ENCODE measurements at regions not wholly inside any gene's neighbourhood (a gene's known extent, or its start where the extent isn't known, plus 50 kb on each side); places are given as distances from the start of the nearest gene placed in this dataset.
"Not testable (repeated sequence)": the region's sequence is repeated elsewhere in the genome, so short reads cannot be mapped to it uniquely, and the experiment has no call there.

DNA sequence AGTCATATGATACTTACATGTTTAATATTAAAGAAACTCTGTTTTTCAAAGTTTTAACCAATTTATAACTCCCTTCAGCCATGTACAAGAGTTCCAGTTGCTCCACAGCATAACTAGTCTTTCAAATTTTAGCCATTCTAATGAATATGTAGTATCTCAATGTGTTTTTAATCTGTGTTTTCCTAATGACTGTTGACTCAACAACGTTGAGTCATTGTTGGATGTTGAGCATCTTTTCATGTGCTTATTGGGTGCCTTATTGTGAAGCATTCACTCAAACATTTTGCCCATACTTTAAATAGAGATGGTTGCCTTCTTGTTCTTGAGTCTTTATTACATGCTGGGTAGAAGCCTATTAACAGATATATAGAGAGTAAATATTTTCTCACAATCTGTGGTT lies 240.2 kb upstream of the LYPLAL1 start:
- H3K4me3 ChIP-seq (ENCODE audit: control insufficient read depth, low read depth, low read length), result no peak overlapping the region
- peak; percentile 88 for DNase-seq (ENCODE audit: low read depth)
- TF ChIP-seq, protein P1, sequence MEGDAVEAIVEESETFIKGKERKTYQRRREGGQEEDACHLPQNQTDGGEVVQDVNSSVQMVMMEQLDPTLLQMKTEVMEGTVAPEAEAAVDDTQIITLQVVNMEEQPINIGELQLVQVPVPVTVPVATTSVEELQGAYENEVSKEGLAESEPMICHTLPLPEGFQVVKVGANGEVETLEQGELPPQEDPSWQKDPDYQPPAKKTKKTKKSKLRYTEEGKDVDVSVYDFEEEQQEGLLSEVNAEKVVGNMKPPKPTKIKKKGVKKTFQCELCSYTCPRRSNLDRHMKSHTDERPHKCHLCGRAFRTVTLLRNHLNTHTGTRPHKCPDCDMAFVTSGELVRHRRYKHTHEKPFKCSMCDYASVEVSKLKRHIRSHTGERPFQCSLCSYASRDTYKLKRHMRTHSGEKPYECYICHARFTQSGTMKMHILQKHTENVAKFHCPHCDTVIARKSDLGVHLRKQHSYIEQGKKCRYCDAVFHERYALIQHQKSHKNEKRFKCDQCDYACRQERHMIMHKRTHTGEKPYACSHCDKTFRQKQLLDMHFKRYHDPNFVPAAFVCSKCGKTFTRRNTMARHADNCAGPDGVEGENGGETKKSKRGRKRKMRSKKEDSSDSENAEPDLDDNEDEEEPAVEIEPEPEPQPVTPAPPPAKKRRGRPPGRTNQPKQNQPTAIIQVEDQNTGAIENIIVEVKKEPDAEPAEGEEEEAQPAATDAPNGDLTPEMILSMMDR (conservative IDR thresholded peaks at IDR 0.05; ENCODE audit: control insufficient read depth, insufficient read depth, low read depth, low read length), result no peak

- H3K4me3 ChIP-seq (ENCODE audit: control insufficient read depth, low read depth, low read length); DNase-seq (ENCODE audit: low read depth): not testable (repeated sequence)
Observed at GRCh38 chr1:218935408-218935807, 238.3 kb upstream of the LYPLAL1 start.

DNA sequence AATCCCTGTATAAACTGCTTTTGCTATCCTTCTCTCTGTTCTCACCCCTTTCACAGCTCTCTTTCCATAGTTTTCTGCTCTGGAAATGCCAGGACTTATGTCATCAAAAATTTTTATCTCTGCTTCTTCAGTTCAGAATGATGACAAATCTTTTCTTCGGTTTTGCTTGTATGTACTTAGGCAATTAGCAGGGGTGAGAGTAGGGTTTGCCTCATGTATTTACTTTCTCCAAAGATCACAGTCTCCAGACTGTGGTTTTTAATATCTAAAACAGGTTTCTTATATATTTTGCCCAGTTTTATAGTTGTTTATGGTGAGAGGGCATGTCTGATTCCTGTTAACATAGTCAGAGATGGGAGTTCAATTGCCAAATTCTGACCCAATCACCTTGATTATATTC lies 235.4 kb upstream of the LYPLAL1 start:
- DNase-seq (ENCODE audit: low read depth), result peak; percentile 35
- TF ChIP-seq, protein P1 (conservative IDR thresholded peaks at IDR 0.05; ENCODE audit: control insufficient read depth, insufficient read depth, low read depth, low read length), result no peak
- H3K4me3 ChIP-seq (ENCODE audit: control insufficient read depth, low read depth, low read length), result no peak overlapping the region

- peak; percentile 9 for DNase-seq (ENCODE audit: low read depth)
- no peak overlapping the region for H3K4me3 ChIP-seq (ENCODE audit: control insufficient read depth, low read depth, low read length)
- TF ChIP-seq, protein P1 (conservative IDR thresholded peaks at IDR 0.05; ENCODE audit: control insufficient read depth, insufficient read depth, low read depth, low read length), result no peak
Observed at GRCh38 chr1:218939095-218939494, 234.6 kb upstream of the LYPLAL1 start.

DNA sequence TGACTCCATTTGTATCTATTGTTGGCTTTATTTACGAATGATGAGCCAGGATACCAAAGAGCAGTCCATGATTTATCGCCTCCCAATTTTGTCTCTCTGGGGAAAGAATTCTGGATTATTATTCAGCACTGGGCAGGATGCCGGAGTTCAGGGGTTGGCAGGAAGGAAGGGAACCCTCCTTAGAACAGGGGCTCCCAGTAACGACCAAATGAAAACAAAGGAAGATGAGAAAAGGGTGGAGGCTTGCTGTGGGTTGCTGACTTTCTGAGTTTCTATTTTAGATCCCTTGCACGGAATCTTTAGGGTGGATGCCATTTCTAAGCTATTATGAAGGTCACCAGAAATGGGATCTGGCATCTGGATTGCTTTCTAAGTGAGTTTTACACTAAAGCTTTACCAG lies 231.2 kb upstream of the LYPLAL1 start:
- no peak overlapping the region for H3K4me3 ChIP-seq (ENCODE audit: control insufficient read depth, low read depth, low read length)
- TF ChIP-seq, protein P1 (conservative IDR thresholded peaks at IDR 0.05; ENCODE audit: control insufficient read depth, insufficient read depth, low read depth, low read length), result no peak
- peak; percentile 82 for DNase-seq (ENCODE audit: low read depth)

- no peak overlapping the region for H3K4me3 ChIP-seq (ENCODE audit: control insufficient read depth, low read depth, low read length)
- DNase-seq (ENCODE audit: low read depth), result no peak
- TF ChIP-seq, protein P1 (conservative IDR thresholded peaks at IDR 0.05; ENCODE audit: control insufficient read depth, insufficient read depth, low read depth, low read length), result no peak
Observed at GRCh38 chr1:218943371-218943770, 230.3 kb upstream of the LYPLAL1 start.

- TF ChIP-seq, protein P1 (conservative IDR thresholded peaks at IDR 0.05; ENCODE audit: control insufficient read depth, insufficient read depth, low read depth, low read length), result no peak
- DNase-seq (ENCODE audit: low read depth), result peak; percentile 82
- H3K4me3 ChIP-seq (ENCODE audit: control insufficient read depth, low read depth, low read length), result no peak overlapping the region
Observed at GRCh38 chr1:218945050-218945449, 228.6 kb upstream of the LYPLAL1 start.

Data from fibroblast of mammary gland (primary cell).